Mesenteric fat pad (tissue), 1 donor: ENCODE measurements at regions not wholly inside any gene's neighbourhood (a gene's known extent, or its start where the extent isn't known, plus 50 kb on each side); places are given as distances from the start of the nearest gene placed in this dataset.

ENCODE experiments used
- DNase-seq: peaks from one replicate; pipeline ENCODE4 v3.0.0-alpha.2; 2020; ENCODE audit warnings: low spot score
- donor health status: DM: yes; HTN: yes; CAD: no.

GRCh38 chr22:48404801-48405447 lies 1422.7 kb downstream of the BRD1 start:
- DNase-seq, result peak; percentile 71

DNA sequence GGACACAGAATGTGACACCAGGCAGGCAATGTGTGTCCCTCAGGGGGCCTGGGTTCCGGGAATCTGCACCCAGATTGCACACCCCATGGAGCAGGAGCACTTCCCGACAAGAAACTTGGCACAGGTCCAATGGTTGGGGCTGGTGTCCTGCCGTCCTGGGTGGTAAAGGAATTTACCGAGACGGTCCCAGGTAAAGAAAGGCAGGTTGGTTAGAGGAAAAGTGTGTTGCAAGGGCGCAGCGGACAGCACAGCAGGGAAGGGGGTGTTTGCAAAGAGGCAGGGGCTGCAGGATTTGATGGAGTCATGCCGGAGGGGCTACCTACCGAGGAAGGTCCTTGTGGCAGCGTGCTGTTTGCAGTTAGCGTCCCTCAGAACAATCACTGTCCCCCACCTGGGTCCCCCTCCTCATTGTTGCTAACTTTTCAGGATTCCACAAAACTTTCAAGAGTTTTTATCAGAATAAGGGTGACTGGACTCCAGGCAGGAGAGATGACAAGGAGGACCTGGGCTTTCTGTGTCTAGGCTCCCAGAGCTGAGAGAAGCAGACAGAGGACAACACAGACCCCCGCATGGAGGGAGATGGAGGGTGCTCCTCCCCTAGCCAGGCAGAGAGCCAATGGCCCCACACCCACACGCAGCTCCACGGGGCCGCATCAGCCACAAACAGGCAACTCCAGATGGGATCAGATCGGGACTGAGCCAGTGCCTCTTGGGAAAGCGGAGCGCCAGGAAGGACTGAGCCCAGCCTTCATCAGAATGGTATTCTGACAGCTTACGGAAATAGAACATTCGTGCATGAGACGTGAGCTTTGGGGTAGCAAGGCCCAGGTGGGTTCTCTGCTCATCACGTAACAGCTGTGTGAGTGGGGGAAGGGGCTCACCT lies 1423.9 kb downstream of the BRD1 start:
- peak; percentile 79 for DNase-seq

DNA sequence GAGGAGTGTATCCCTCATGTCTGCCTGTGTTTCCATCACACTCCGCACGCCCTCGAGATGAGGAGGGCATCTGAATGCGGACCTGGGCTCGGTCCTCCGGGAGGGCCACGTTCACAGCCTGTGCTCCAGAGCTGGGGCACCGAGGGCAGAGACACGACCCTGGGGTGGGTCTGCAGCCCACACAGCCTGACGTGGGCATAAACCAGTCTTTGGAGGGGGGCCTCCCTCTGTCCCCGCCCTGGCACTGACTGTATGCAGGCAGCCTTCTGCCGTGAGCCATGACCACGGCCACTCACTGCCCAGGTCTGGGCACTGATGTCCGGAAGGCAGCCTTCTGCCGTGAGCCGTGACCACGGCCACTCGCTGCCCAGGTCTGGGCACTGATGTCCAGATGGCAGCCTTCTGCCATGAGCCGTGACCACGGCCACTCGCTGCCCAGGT lies 1425.1 kb downstream of the BRD1 start:
- DNase-seq, result peak; percentile 85

DNA sequence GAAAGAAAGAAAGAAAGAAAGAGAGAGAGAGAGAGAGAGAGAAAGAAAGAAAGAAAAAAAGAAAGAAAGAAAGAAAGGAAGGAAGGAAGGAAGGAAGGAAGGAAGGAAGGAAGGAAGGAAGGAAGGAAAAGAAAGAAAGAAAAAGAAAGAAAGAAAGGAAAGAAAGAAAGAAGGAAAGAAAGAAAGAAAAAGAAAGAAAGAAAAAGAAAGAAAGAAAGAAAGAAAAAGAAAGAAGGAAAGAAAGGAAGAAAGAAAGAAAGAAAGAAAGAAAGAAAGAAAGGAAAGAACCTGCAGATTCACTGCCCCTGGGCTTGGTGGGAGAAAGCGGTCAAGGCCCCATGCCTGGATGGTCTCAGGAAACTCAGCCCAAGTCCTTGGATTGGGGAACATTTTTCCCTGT lies 1426.2 kb downstream of the BRD1 start:
- peak; percentile 28 for DNase-seq

DNA sequence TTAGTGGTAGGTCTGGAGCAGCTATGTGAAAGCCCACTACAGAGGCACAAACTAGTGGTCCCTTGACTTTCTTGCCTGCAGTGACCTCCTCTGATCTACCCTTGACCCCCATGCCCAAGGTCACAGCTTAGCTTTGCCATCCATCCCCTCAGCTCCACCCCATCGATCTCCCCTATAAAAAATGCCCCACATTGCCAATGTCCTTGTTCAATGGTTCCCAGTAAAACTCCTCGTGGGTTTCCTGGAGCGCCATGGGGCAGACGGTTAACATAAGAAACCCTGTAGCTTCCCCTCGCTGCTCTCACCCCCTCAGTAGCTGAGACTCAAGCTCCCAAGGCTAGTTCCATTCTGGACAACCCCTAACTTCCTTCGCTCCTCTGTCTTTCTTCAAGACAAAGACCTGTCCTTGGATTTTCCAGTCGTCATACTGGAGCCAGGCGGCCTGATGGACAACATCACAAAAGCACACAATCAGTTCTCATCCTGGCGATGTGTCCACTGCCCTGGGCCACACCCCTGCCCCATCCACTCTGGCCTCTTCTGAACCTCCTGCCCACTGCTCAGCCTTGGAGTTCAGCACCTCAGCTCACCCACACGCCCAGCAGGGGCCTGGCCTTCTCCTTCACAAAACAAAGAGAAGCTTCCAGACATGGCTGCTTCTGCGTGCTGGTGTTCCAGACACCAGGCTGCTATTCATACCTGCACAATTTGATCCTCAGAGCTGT lies 1429.3 kb downstream of the BRD1 start:
- DNase-seq, result peak; percentile 67

DNA sequence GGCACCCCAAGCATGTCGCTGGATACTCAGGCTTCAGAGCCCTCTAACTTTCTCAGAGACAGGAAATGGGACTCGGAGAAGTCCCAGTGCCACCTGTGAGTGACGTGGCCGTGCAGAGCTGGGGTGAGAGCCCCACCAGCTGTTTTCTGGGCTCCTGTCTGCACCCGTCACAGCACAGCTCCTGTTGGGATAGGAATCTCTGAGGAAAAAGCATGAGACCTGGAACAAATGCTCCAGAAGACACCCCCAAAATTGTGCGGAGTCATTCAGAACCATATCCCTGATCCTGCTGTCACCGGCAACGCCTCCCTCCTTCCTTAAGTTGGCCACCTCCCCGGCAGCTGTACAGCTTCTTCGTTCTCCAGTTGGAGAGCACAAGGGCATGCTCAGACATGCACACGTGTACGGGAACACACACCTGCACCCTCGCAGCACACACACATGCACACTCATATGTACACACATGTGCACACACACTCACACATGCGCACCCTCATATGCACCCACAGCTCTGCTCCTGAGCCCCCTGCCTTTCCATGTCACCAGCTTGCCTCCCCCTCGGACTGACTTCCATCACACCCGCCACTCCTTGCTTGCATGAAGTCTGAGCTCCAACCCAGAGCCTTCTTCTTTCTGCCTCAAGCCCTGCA lies 1430.0 kb downstream of the BRD1 start:
- peak; percentile 62 for DNase-seq

DNA sequence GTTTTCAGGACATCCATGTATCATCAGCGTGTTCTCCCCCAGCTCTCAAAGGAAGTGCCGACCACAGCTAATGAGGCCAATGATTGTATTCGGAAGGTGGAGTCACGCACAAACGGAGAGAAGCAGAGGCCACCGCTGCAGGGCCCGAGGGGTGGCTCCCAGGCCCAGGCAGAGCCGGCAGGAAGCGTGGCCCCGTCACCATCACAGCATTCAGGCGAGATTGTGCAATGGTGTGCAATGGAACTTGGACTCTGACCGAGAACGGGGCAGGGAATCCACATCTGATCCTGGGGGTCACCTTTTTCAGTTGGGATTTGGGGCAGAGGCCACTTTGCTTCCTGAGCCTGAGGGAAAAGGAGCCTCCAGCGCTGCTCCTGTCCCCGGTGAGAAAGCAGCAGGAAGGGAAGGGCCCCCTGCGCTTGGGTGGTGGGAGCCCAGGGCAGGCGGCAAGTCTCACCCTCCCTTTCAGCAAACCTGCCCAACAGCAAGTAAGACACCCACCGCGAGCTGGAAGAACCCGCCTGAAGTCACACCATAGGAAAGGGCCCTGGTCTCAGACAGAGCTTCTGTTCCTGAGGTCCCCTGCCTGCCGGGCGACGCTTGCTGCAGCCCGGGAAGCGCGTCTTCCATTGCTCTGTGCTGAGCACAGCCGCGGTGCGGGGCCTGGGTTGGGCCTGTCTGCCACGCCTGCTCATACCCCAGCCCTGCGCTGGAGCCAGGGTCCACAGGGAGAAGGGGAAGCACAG lies 1430.7 kb downstream of the BRD1 start:
- DNase-seq, result peak; percentile 87

DNA sequence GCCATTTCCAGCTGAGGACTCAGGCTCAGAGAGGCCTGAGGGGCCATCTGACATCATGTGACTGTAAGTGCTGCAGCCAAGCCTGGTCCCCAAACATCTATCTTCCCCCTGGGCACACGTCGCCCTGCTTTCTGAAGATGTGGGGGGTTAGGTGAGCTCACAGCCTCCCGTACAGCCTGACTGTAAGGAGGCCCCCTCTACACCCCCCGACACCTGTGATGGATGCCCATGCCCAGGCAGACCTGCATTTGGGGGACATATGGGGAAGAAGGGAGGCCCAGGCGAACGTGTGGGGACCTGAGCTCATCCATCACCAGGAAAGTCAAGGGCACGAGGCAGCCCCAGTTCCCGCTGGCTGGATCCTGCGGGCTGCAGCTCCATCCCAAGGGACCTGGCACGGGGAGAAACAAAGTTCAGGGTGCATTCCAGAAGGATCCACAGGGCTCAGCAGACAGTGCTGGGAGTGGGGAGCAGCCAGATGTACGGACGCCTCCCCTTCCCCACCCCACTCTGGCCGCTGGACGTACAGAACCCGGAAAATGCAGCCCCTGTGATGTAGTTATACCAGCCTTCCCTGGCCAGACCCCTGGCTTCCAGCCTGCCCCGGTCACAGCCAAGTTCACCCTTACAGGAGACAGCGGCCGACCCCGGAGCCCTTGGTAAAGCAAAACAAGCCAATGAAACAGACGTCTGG lies 1431.4 kb downstream of the BRD1 start:
- peak; percentile 59 for DNase-seq

GRCh38 chr22:48395201-48395600 lies 1432.5 kb downstream of the BRD1 start:
- DNase-seq, result peak; percentile 49

DNA sequence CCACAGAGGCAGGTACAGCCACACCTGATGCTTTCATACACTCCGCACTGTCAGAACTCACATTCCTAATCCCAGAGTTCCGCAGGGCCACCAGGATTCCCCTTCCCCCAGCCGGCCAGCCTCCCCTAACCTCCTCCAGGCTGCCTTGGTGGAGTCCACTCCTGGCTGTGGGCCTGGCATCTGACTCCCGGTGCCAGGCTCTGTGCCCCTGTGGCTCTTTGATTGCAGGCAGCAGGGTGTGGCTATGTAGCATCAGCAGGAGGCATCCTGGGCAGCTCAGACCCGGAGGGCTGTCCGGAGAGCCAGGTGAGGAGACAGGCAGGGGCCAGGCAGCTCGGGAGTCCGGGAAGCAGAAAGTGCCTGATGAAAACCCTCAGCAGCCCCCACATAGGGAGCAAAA lies 1432.9 kb downstream of the BRD1 start:
- DNase-seq, result peak; percentile 81

DNA sequence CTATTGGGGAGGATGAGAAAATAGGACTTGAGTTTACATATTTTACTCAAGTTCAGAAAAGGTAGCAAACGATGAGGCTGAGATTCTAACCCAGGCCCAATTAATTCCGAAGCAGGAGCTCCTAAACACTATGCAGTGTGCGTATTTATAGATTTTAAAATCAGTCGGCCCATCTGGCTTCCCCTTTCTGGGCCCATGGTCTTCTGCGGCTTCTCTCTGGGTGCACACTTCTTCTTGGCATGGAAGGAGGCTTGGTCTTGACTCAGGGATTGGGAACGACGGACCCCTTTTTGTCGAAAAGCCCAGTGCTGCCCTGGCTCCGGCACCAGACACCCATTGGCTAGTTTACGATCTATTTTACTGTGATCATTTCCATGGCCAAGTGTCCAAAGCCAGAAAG lies 1433.8 kb downstream of the BRD1 start:
- DNase-seq, result peak; percentile 26

- DNase-seq, result peak; percentile 86
These were observed 1434.7 kb downstream of the BRD1 start for GRCh38 chr22:48393041-48393370.

- peak; percentile 59 for DNase-seq
These were observed 1435.9 kb downstream of the BRD1 start for GRCh38 chr22:48391820-48392219.

GRCh38 chr22:48391171-48391711 lies 1436.4 kb downstream of the BRD1 start:
- peak; percentile 59 for DNase-seq

GRCh38 chr22:48389916-48390315 lies 1437.8 kb downstream of the BRD1 start:
- peak; percentile 55 for DNase-seq

DNA sequence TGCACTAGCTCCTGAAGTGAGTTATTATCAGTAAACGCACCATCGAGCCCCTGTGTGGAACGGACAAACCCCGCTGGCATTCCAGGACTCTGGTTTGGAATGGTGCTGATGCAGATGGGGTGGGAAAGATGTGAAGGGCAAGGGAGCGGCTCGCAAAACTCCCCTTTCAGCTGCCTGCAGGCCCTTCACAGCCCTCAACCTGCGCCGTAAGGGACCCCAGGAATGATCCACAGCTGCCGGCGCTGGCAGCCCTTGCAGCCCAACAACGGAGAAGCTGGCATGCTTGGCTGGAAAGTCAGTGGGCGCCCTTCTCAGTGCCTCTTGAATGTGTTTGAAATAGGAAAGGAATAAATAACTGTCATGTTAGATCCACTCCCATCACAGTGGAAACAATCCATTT lies 1445.5 kb downstream of the BRD1 start:
- peak; percentile 64 for DNase-seq

DNA sequence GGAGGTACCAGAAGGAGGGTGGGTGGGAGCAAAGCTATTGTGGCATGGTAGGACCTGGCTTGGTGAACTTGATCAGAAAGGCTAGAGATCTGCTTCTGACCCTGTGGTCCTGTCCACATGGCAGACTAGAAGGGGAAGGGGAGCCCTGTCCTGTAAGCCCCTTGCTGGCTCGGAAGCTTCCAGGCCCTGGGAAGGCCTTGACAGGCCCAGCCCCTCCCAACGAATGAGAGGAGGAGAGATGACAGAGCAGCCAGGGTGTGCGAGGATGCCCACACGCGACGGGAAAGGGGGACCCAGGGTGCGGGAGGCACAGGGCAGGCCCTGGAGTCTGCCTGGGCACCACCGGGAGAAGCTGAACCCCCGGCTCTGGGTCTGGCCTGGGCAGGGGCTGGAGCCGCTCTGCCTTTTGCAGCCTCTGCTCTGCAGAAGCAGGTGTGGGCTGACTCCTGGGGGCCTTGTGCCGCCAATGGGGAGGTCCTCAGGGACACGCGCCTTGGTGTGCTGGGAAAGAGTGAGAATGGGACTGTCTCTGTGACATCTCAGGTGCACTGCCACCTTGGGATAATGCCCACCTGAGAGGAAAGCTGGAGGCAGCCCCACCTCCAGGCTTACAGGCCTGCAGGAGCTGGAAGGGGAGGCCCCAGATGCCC lies 1447.5 kb downstream of the BRD1 start:
- DNase-seq, result peak; percentile 79

DNA sequence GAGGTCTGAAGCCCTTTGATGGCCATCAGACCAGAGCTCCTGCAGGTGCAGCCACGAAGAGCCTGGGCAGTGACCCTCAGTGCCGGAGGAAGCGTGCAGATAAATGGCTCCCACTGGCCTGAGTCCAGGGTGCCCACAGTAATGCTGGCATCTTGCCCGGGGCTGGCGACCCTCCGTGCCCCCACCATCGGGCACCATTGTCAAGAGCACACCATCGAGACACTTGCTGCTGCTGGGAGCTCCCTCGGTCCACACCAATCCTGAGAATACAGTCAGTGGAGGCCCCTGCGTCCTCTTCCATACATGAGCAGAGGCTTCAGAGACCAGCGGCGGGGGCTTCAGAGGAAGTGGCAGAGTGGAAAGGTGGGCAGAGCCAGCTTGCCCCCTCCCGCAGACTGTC lies 1448.3 kb downstream of the BRD1 start:
- peak; percentile 47 for DNase-seq

- DNase-seq, result peak; percentile 51
These were observed 1449.0 kb downstream of the BRD1 start for GRCh38 chr22:48378673-48379072.
